GM20000 (cell line): ENCODE measurements at regions not wholly inside any gene's neighbourhood (a gene's known extent, or its start where the extent isn't known, plus 50 kb on each side); places are given as distances from the start of the nearest gene placed in this dataset.
A peak's percentile ranks its signal among the peaks of the same experiment; 100 is the strongest.

Experiments used
- DNase-seq: peaks from one replicate; pipeline ENCODE4 v3.0.0; 2012; ENCODE audit warnings: low spot score
- TF ChIP-seq, protein P1 (sequence below): IDR thresholded peaks from 2 replicates; pipeline ENCODE4 v1.5.1; 2012; ENCODE audit warnings: mild to moderate bottlenecking, control low read depth; ENCODE audit errors: extremely low read depth, missing control alignments

DNA sequence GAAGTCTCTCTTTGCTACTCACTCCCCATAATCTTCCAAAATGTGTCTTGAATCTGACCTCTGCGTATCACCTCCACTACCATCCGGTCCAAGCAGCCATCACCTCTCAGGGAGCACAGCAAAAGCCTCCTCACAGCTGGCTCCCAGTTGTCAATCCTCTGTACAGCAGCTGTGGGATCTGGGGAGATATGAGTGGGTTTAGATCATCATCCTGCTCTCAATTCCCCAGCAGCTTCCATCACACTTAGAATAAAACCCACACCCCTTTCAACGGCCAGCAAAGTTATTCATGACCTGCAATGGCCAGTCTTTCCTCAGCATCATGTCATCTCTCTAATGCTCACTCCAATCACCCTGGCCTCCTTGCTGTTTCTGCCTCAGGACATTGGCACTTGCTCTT is 261.6 kb downstream of the PAX3 start:
- TF ChIP-seq, protein P1, sequence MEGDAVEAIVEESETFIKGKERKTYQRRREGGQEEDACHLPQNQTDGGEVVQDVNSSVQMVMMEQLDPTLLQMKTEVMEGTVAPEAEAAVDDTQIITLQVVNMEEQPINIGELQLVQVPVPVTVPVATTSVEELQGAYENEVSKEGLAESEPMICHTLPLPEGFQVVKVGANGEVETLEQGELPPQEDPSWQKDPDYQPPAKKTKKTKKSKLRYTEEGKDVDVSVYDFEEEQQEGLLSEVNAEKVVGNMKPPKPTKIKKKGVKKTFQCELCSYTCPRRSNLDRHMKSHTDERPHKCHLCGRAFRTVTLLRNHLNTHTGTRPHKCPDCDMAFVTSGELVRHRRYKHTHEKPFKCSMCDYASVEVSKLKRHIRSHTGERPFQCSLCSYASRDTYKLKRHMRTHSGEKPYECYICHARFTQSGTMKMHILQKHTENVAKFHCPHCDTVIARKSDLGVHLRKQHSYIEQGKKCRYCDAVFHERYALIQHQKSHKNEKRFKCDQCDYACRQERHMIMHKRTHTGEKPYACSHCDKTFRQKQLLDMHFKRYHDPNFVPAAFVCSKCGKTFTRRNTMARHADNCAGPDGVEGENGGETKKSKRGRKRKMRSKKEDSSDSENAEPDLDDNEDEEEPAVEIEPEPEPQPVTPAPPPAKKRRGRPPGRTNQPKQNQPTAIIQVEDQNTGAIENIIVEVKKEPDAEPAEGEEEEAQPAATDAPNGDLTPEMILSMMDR = no peak
- no peak for DNase-seq

GRCh38 chr2:222034058-222034457 is 264.7 kb downstream of the PAX3 start:
- TF ChIP-seq, protein P1 = no peak
- DNase-seq = no peak

- TF ChIP-seq, protein P1 = no peak
- DNase-seq = no peak
Measured at GRCh38 chr2:222033541-222033940, 265.3 kb downstream of the PAX3 start.

- no peak for DNase-seq
- TF ChIP-seq, protein P1 = no peak
Measured at GRCh38 chr2:222025881-222026271, 272.9 kb downstream of the PAX3 start.

DNA sequence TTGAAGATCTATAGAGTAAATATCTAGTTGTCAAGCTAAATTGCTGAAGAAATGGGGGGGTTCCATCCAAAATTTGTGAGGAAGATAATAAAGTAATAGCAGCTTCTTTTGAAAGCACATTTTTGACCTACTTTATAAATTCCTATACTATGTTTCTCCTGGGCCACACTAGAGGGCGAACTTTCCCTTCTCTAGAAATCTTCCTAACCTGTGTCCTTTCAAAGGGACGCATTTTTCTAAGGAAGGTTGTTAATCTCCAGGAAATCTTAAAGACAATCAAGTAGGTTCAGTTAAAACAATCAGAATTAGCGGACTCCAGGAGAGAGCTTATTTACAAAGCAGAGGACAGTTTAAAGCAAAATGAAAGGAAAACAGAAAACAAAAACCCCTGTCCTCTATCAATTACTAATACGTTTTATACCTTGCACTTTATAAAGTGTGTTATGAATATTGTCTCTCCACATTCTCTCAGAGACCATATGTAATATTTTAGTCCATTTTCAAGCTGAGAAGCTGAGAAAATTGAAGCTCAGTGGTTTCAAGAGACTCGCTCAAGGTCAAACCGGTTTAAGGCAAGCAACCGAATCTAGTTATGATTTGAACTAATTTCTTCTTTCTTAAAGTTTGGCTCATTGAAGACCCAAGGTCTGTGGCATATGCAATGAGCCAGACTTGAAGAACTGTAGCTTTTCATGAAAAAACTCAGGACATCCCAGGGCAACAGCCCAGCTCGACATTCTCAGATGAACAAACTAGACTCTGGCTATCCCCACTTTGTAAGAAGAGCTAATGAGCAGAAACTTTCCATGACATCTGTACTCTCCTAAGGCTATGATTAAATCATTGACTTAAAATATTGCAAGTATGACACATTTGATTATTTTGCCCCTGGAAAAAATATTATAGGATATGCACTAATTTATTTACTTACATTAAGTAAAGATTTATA is 273.6 kb downstream of the PAX3 start:
- TF ChIP-seq, protein P1 = peak; percentile 11
- no peak for DNase-seq

DNA sequence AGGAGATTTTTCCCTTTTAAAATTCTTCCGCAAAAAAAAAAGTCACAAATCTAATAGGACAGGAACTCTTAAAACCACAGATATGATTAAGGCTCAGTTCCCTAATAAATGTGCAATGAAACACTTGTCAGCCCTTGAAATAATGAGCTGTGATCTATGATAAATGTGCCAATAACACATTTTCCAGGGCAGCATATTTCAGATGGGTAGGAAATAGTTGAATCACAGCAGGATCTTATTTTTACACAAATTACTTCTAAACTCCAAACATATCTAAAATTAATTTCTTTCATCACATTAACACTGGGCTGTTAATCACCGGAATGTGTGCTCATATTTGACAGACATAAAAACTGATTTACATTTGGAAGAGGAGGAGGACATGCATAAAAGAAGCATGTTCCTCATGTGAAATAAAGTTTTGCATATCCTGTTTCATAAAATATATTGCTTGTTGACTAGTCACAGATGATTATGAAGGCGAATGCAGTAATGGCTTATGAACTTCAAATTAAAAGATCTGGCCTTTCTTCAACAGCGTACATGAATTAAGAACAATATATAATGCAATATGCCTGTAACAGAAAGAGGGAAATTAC is 281.4 kb downstream of the PAX3 start:
- TF ChIP-seq, protein P1 = no peak
- no peak for DNase-seq

DNA sequence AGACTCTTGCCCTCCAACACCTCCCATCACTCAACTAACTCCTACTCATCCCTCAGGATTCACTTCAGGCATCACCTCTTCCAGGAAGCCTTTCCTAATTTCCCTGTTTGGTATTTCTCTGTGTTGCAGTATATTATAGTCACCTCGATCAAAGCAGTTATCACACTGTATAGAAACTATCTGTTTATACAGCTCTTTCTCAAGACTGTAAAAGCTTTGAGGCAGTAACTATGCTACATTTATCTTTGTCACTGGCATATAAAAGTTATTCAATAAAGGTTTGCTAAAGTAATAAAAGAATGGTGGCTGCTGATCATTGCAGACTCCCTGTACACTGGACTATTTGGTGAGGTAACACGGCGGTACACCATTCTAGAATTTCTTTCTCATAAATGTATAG is 284.9 kb downstream of the PAX3 start:
- no peak for DNase-seq
- TF ChIP-seq, protein P1 = no peak
